OCI-LY1 (cell line): ENCODE measurements at regions not wholly inside any gene's neighbourhood (a gene's known extent, or its start where the extent isn't known, plus 50 kb on each side); places are given as distances from the start of the nearest gene placed in this dataset.

Source experiments
- H2AFZ ChIP-seq: fragments of 200-600 bp; sonication (generic), shearing (Covaris generic); 2 replicates; pipeline ENCODE4 v1.6.0; 2014; ENCODE audit warnings: antibody characterized with exemption, mild to moderate bottlenecking, low read length
- H3F3A ChIP-seq: fragments of 200-600 bp; sonication (generic), shearing (Covaris generic); 2 replicates; pipeline ENCODE4 v1.6.0; 2014; ENCODE audit warnings: mild to moderate bottlenecking, antibody characterized with exemption, low read length, moderate library complexity; ENCODE audit not compliant: insufficient read depth
- H3K27ac ChIP-seq: fragments of 200-600 bp; sonication (generic); 2 replicates; pipeline ENCODE4 v1.5.1; 2014; ENCODE audit warnings: low read length, mixed run types, mild to moderate bottlenecking, low read depth; ENCODE audit not compliant: poor library complexity, severe bottlenecking
- H3K27me3 ChIP-seq: fragments of 200-600 bp; sonication (generic); 2 replicates; pipeline ENCODE4 v1.6.0; 2014; ENCODE audit warnings: antibody characterized with exemption, mild to moderate bottlenecking, low read length, moderate library complexity; ENCODE audit not compliant: insufficient read depth
- H3K36me3 ChIP-seq: fragments of 200-600 bp; sonication (generic); 2 replicates; pipeline ENCODE4 v1.6.1; 2014; ENCODE audit warnings: mild to moderate bottlenecking, antibody characterized with exemption, low read length, moderate library complexity, mixed read lengths; ENCODE audit not compliant: insufficient read depth
- H3K4me1 ChIP-seq: fragments of 200-600 bp; sonication (generic); 2 replicates; pipeline ENCODE4 v1.5.1; 2014; ENCODE audit warnings: mild to moderate bottlenecking, low read length, moderate library complexity; ENCODE audit not compliant: insufficient read depth, severe bottlenecking
- H3K4me2 ChIP-seq: fragments of 200-600 bp; sonication (generic), shearing (Covaris generic); 2 replicates; pipeline ENCODE4 v1.6.1; 2014; ENCODE audit warnings: low read length
- H3K4me3 ChIP-seq: fragments of 200-600 bp; sonication (generic); 2 replicates; pipeline ENCODE4 v1.5.1; 2014; ENCODE audit warnings: low read length, low read depth, mild to moderate bottlenecking, mixed read lengths; ENCODE audit not compliant: poor library complexity, severe bottlenecking
- H3K79me2 ChIP-seq: fragments of 200-600 bp; shearing (Covaris generic); 2 replicates; pipeline ENCODE4 v1.6.1; 2016; ENCODE audit warnings: mixed run types, low read length, mixed read lengths; ENCODE audit not compliant: insufficient read depth
- H3K9ac ChIP-seq: fragments of 200-600 bp; sonication (generic), shearing (Covaris generic); 2 replicates; pipeline ENCODE4 v1.6.1; 2014; ENCODE audit warnings: mild to moderate bottlenecking, low read length, mixed read lengths
- H3K9me2 ChIP-seq: fragments of 200-600 bp; sonication (generic), shearing (Covaris generic); 2 replicates; pipeline ENCODE4 v1.6.1; 2014; ENCODE audit warnings: low read depth, mild to moderate bottlenecking, low read length, mixed read lengths
- H3K9me3 ChIP-seq: fragments of 200-600 bp; shearing (Covaris generic); 2 replicates; pipeline ENCODE4 v1.6.1; 2014; ENCODE audit warnings: low read length, mixed read lengths
- H4K20me1 ChIP-seq: fragments of 200-600 bp; sonication (generic), shearing (Covaris generic); 2 replicates; pipeline ENCODE4 v1.6.0; 2016; ENCODE audit warnings: mild to moderate bottlenecking, low read length; ENCODE audit not compliant: insufficient read depth
- CTCF ChIP-seq: fragments of 200-600 bp; sonication (generic), shearing (Covaris generic); IDR thresholded peaks from 2 replicates; pipeline ENCODE4 v1.5.1; 2017; ENCODE audit warnings: mild to moderate bottlenecking, antibody characterized with exemption, low read length, moderate library complexity, mixed read lengths
- EZH2 ChIP-seq: fragments of 200-600 bp; sonication (generic), shearing (Covaris generic); IDR thresholded peaks from 2 replicates; pipeline ENCODE4 v1.8.0; 2017; ENCODE audit warnings: borderline replicate concordance, mixed run types, mild to moderate bottlenecking, antibody characterized with exemption, low read length, moderate library complexity, mixed read lengths

GRCh38 chr5:74266132-74266531 lies 374.4 kb downstream of the ENC1 start:
- H3K27ac ChIP-seq, result no peak overlapping the region
- H3K4me1 ChIP-seq, result no peaks in the 10 kb centered on the region
- no peaks in the 10 kb centered on the region for H3F3A ChIP-seq
- H4K20me1 ChIP-seq, result no peaks in the 10 kb centered on the region
- TF ChIP-seq EZH2, result no peak
- no peak for TF ChIP-seq CTCF
- no peak overlapping the region for H2AFZ ChIP-seq
- H3K36me3 ChIP-seq, result no peaks in the 10 kb centered on the region
- H3K27me3 ChIP-seq, result no peaks in the 10 kb centered on the region
- H3K4me3 ChIP-seq, result no peak overlapping the region
- no peaks in the 10 kb centered on the region for H3K9me2 ChIP-seq
- H3K4me2 ChIP-seq, result no peak overlapping the region
- no peaks in the 10 kb centered on the region for H3K9me3 ChIP-seq
- no peak overlapping the region for H3K9ac ChIP-seq
- no peaks in the 10 kb centered on the region for H3K79me2 ChIP-seq

GRCh38 chr5:74262544-74263207 lies 377.9 kb downstream of the ENC1 start:
- Histone ChIP-seq H3K9me3 (no peaks in the 10 kb centered on the region), H3K27me3 (no peaks in the 10 kb centered on the region), H3K4me1 (no peaks in the 10 kb centered on the region), H3K36me3 (no peaks in the 10 kb centered on the region), H3K4me2 (no peak overlapping the region), H3K4me3 (no peak overlapping the region), H4K20me1 (no peaks in the 10 kb centered on the region), H3K79me2 (no peaks in the 10 kb centered on the region), H3K9ac (no peak overlapping the region), H3F3A (no peaks in the 10 kb centered on the region), H3K9me2 (no peaks in the 10 kb centered on the region), H2AFZ (no peak overlapping the region), H3K27ac (no peak overlapping the region)
- TF ChIP-seq EZH2, result no peak
- TF ChIP-seq CTCF, result no peak

GRCh38 chr5:74261866-74262265 lies 378.7 kb downstream of the ENC1 start:
- Histone ChIP-seq H3K4me3 (no peak overlapping the region), H3K4me2 (no peak overlapping the region), H2AFZ (no peak overlapping the region), H3K9me2 (no peaks in the 10 kb centered on the region), H3K9me3 (no peaks in the 10 kb centered on the region), H3K4me1 (no peaks in the 10 kb centered on the region), H3F3A (no peaks in the 10 kb centered on the region), H3K9ac (no peak overlapping the region), H3K27me3 (no peaks in the 10 kb centered on the region), H3K27ac (no peak overlapping the region), H3K36me3 (no peaks in the 10 kb centered on the region), H4K20me1 (no peaks in the 10 kb centered on the region), H3K79me2 (no peaks in the 10 kb centered on the region)
- TF ChIP-seq CTCF (no peak), EZH2 (no peak)
